K562 (cell line): ENCODE measurements at regions not wholly inside any gene's neighbourhood (a gene's known extent, or its start where the extent isn't known, plus 50 kb on each side); places are given as distances from the start of the nearest gene placed in this dataset.

ENCODE experiments used
- CHD1 ChIP-seq: fragments of 200-600 bp; sonication (generic); IDR thresholded peaks from one replicate; pipeline ENCODE4 v1.6.1; 2012; ENCODE audit warnings: mild to moderate bottlenecking, moderate library complexity, low read length, inconsistent platforms
- CTCF ChIP-seq, 3 experiments: IDR thresholded peaks in 2 of 3; conservative IDR thresholded peaks in 1 of 3; 2 replicates each; pipeline ENCODE4 v1.5.1; 2011 to 2012; ENCODE audit warnings: low read length in 3 of 3, mild to moderate bottlenecking in 3 of 3, control low read depth in 2 of 3, improper control_type of control experiment in 1 of 3, inconsistent platforms in 1 of 3, low read depth in 1 of 3, mixed read lengths in 1 of 3, moderate library complexity in 1 of 3; ENCODE audit not compliant: insufficient read depth in 2 of 3
- E2F4 ChIP-seq: sonication (generic); formaldehyde crosslinking; IDR thresholded peaks from 2 replicates; pipeline ENCODE4 v1.8.0; 2022; ENCODE audit warnings: mild to moderate bottlenecking, low read depth, missing genetic modification reagents
- KLF6 ChIP-seq: fragments of 250-450 bp; sonication (Bioruptor Pico); IDR thresholded peaks from 2 replicates; pipeline ENCODE4 v1.4.0; 2020; ENCODE audit warnings: mild to moderate bottlenecking, moderate library complexity, borderline replicate concordance
- NCOR1 ChIP-seq: fragments of 450-650 bp; IDR thresholded peaks from 2 replicates; pipeline ENCODE4 v1.6.1; 2016; ENCODE audit warnings: mild to moderate bottlenecking, moderate library complexity
- NR2C2 ChIP-seq, 2 experiments: fragments of 200-800 bp in 1 of 2; sonication (Bioruptor generic) in 1 of 2; sonication (generic) in 1 of 2; formaldehyde crosslinking in 1 of 2; IDR thresholded peaks; 2 replicates each; pipeline versions ENCODE4 v1.6.1 to v1.8.0; 2016 to 2022; ENCODE audit warnings: mild to moderate bottlenecking in 1 of 2, missing compliant biosample characterization in 1 of 2, missing genetic modification characterization in 1 of 2, missing genetic modification reagents in 1 of 2
- POLR2A ChIP-seq: fragments of 450-650 bp; conservative IDR thresholded peaks from 2 replicates; pipeline ENCODE4 v1.6.1; 2016
- POLR2AphosphoS5 ChIP-seq: IDR thresholded peaks from 2 replicates; pipeline ENCODE4 v1.6.1; 2011; ENCODE audit warnings: mild to moderate bottlenecking, low read depth, low read length, moderate library complexity; ENCODE audit not compliant: control insufficient read depth, insufficient read depth
- SIX5 ChIP-seq, 2 experiments: IDR thresholded peaks; 2 replicates each; pipeline ENCODE4 v1.6.1; 2011; ENCODE audit warnings: low read length in 2 of 2, borderline replicate concordance in 1 of 2, low read depth in 1 of 2, mild to moderate bottlenecking in 1 of 2, moderate library complexity in 1 of 2; ENCODE audit not compliant: insufficient read depth in 1 of 2
- ZBTB33 ChIP-seq: sonication (generic); formaldehyde crosslinking; IDR thresholded peaks from 2 replicates; pipeline ENCODE4 v1.8.1; 2023; ENCODE audit warnings: mild to moderate bottlenecking, missing genetic modification reagents
- ZFP91 ChIP-seq: sonication (generic); formaldehyde crosslinking; IDR thresholded peaks from 2 replicates; pipeline ENCODE4 v1.8.0; 2022; ENCODE audit warnings: mild to moderate bottlenecking, missing genetic modification reagents
- ZNF551 ChIP-seq: fragments of 250-450 bp; sonication (Bioruptor Pico); IDR thresholded peaks from 2 replicates; pipeline ENCODE4 v1.5.0; 2021; ENCODE audit warnings: mild to moderate bottlenecking, moderate library complexity
- ZNF77 ChIP-seq: fragments of 250-450 bp; sonication (Bioruptor Pico); IDR thresholded peaks from 2 replicates; pipeline ENCODE4 v1.5.0; 2020
- ZSCAN29 ChIP-seq: fragments of 450-650 bp; IDR thresholded peaks from 2 replicates; pipeline ENCODE4 v1.6.1; 2017

- TF ChIP-seq CTCF (IDR thresholded peaks at IDR 0.05 in 2 of 3, conservative IDR thresholded peaks at IDR 0.05 in 1 of 3; ENCODE audit: insufficient read depth in 2 of 3, low read depth in 1 of 3, low read length in 3 of 3) (no peak), KLF6 (no peak), SIX5 (IDR thresholded peaks at IDR 0.05; ENCODE audit: borderline replicate concordance in 1 of 2, insufficient read depth in 1 of 2, low read depth in 1 of 2, low read length in 2 of 2) (no peak), NCOR1 (no peak), ZBTB33 (CRISPR knock-in tag) (no peak), POLR2AphosphoS5 (no peak), ZSCAN29 (no peak), E2F4 (CRISPR knock-in tag) (no peak), ZNF551 (CRISPR knock-in tag) (no peak), POLR2A (no peak), NR2C2 (CRISPR knock-in tag; IDR thresholded peaks at IDR 0.05) (no peak), NR2C2 (tag; IDR thresholded peaks at IDR 0.05) (no peak), CHD1 (no peak), ZNF77 (CRISPR knock-in tag) (no peak), ZFP91 (no peak)
Measured at GRCh38 chr10:33396279-33396678, 61.8 kb upstream of the NRP1 start.
